HG02973 (cell line): ENCODE measurements at regions not wholly inside any gene's neighbourhood (a gene's known extent, or its start where the extent isn't known, plus 50 kb on each side); places are given as distances from the start of the nearest gene placed in this dataset.
"Not testable (repeated sequence)": the region's sequence is repeated elsewhere in the genome, so short reads cannot be mapped to it uniquely, and the experiment has no call there.

Source experiments
- ATAC-seq: cut with Tn5 transposase; IDR thresholded peaks from one replicate; pipeline ENCODE4 v1.9.1; 2021; ENCODE audit warnings: moderate library complexity; ENCODE audit not compliant: unreplicated experiment

GRCh38 chr5:163115011-163115410 lies 322.4 kb upstream of the CCNG1 start:
- ATAC-seq: no peak

GRCh38 chr5:163116618-163117017 lies 320.8 kb upstream of the CCNG1 start:
- ATAC-seq: not testable (repeated sequence)

- ATAC-seq: no peak
These were observed 303.3 kb upstream of the CCNG1 start for GRCh38 chr5:163134061-163134460.

- no peak for ATAC-seq
These were observed 301.5 kb upstream of the CCNG1 start for GRCh38 chr5:163135849-163136248.

- no peak for ATAC-seq
These were observed 275.9 kb upstream of the CCNG1 start for GRCh38 chr5:163161512-163161911.

- ATAC-seq: no peak
These were observed 274.8 kb upstream of the CCNG1 start for GRCh38 chr5:163162645-163163044.

- no peak for ATAC-seq
These were observed 273.5 kb upstream of the CCNG1 start for GRCh38 chr5:163163858-163164257.

GRCh38 chr5:163165277-163165676 lies 272.1 kb upstream of the CCNG1 start:
- no peak for ATAC-seq

GRCh38 chr5:163170161-163170560 lies 267.2 kb upstream of the CCNG1 start:
- not testable (repeated sequence) for ATAC-seq

GRCh38 chr5:163172540-163173338 lies 264.7 kb upstream of the CCNG1 start:
- no peak for ATAC-seq

GRCh38 chr5:163177971-163178370 lies 259.4 kb upstream of the CCNG1 start:
- ATAC-seq: no peak

- ATAC-seq: no peak
These were observed 252.1 kb upstream of the CCNG1 start for GRCh38 chr5:163185315-163185714.

- no peak for ATAC-seq
These were observed 248.3 kb upstream of the CCNG1 start for GRCh38 chr5:163189023-163189553.

GRCh38 chr5:163190283-163190682 lies 247.1 kb upstream of the CCNG1 start:
- ATAC-seq: no peak

GRCh38 chr5:163190784-163191183 lies 246.6 kb upstream of the CCNG1 start:
- ATAC-seq: no peak

GRCh38 chr5:163193886-163194285 lies 243.5 kb upstream of the CCNG1 start:
- no peak for ATAC-seq

- no peak for ATAC-seq
These were observed 231.8 kb upstream of the CCNG1 start for GRCh38 chr5:163205645-163206044.

- no peak for ATAC-seq
These were observed 215.8 kb upstream of the CCNG1 start for GRCh38 chr5:163221581-163221980.

GRCh38 chr5:163222982-163223381 lies 214.4 kb upstream of the CCNG1 start:
- ATAC-seq: no peak

GRCh38 chr5:163244445-163244987 lies 192.9 kb upstream of the CCNG1 start:
- no peak for ATAC-seq

GRCh38 chr5:163245584-163245983 lies 191.8 kb upstream of the CCNG1 start:
- no peak for ATAC-seq

GRCh38 chr5:163248333-163248732 lies 189.1 kb upstream of the CCNG1 start:
- no peak for ATAC-seq
